CD14-positive monocyte (primary cell): ENCODE measurements at regions not wholly inside any gene's neighbourhood (a gene's known extent, or its start where the extent isn't known, plus 50 kb on each side); places are given as distances from the start of the nearest gene placed in this dataset.

Experiments
- DNase-seq, 3 donors: peaks; one replicate each; pipeline ENCODE4 v3.0.0-alpha.2; 2011 to 2022
- H2AFZ ChIP-seq: 2 replicates; pipeline ENCODE4 v1.6.0; 2012; ENCODE audit warnings: mild to moderate bottlenecking, low read depth, low read length, inconsistent platforms; ENCODE audit not compliant: insufficient read depth, poor library complexity, severe bottlenecking
- H3K27ac ChIP-seq, 2 donors: 1 replicate in 1 of 2; 2 replicates in 1 of 2; pipeline ENCODE4 v1.5.1; 2012 to 2013; ENCODE audit warnings: low read length in 2 of 2, control low read depth in 1 of 2, inconsistent platforms in 1 of 2, low read depth in 1 of 2, mild to moderate bottlenecking in 1 of 2
- H3K27me3 ChIP-seq, 2 donors: one replicate each; pipeline versions ENCODE4 v1.6.0 to v1.6.1; 2011 to 2013; ENCODE audit warnings: low read length in 2 of 2; ENCODE audit not compliant: control insufficient read depth in 2 of 2, insufficient read depth in 2 of 2
- H3K36me3 ChIP-seq, 2 donors: replicated peaks in 1 of 2; 1 replicate in 1 of 2; 2 replicates in 1 of 2; pipeline versions ENCODE4 v1.5.1 to v1.6.1; 2012 to 2013; ENCODE audit warnings: low read length in 2 of 2, control low read depth in 1 of 2, inconsistent platforms in 1 of 2, mild to moderate bottlenecking in 1 of 2; ENCODE audit not compliant: insufficient read depth in 2 of 2, control insufficient read depth in 1 of 2
- H3K4me1 ChIP-seq, 2 donors: 1 replicate in 1 of 2; 2 replicates in 1 of 2; pipeline versions ENCODE4 v1.5.1 to v1.6.1; 2012 to 2013; ENCODE audit warnings: low read length in 2 of 2, control low read depth in 1 of 2, inconsistent platforms in 1 of 2, mild to moderate bottlenecking in 1 of 2, moderate library complexity in 1 of 2; ENCODE audit not compliant: insufficient read depth in 2 of 2, control insufficient read depth in 1 of 2
- H3K4me2 ChIP-seq: replicated peaks from 2 replicates; pipeline ENCODE3; 2012; ENCODE audit warnings: low read length, moderate library complexity, mild to moderate bottlenecking; ENCODE audit not compliant: poor library complexity, severe bottlenecking; ENCODE audit errors: extremely low read depth
- H3K4me3 ChIP-seq, 3 experiments: fragments of 200-600 bp in 1 of 3; sonication (generic) in 1 of 3; replicated peaks in 1 of 3; 1 replicate in 2 of 3; 2 replicates in 1 of 3; pipeline ENCODE4 v1.5.1; 2011 to 2013; ENCODE audit warnings: low read length in 3 of 3, mild to moderate bottlenecking in 3 of 3, control low read depth in 2 of 3, low read depth in 2 of 3, inconsistent platforms in 1 of 3, moderate library complexity in 1 of 3
- H3K79me2 ChIP-seq: 2 replicates; pipeline ENCODE4 v1.6.0; 2012; ENCODE audit warnings: mild to moderate bottlenecking, control low read depth, inconsistent platforms, low read length, moderate library complexity; ENCODE audit not compliant: insufficient read depth
- H3K9ac ChIP-seq: 2 replicates; pipeline ENCODE4 v1.6.0; 2017; ENCODE audit warnings: low read length, mild to moderate bottlenecking; ENCODE audit not compliant: insufficient read depth, poor library complexity, severe bottlenecking
- H3K9me3 ChIP-seq, 2 donors: replicated peaks in 1 of 2; 1 replicate in 1 of 2; 2 replicates in 1 of 2; pipeline versions ENCODE4 v1.5.1 to v1.6.1; 2012 to 2013; ENCODE audit warnings: low read length in 2 of 2, control low read depth in 1 of 2; ENCODE audit not compliant: control insufficient read depth in 1 of 2, insufficient read depth in 1 of 2
- H4K20me1 ChIP-seq: 2 replicates; pipeline ENCODE4 v1.6.0; 2012; ENCODE audit warnings: mild to moderate bottlenecking, low read length, control low read depth, moderate library complexity; ENCODE audit not compliant: insufficient read depth
- H3K27ac Mint-ChIP-seq, 7 donors: one replicate each; pipeline ENCODE4 v1.8.0; 2020; ENCODE audit warnings: mild to moderate bottlenecking in 7 of 7, mixed read lengths in 7 of 7, moderate library complexity in 6 of 7, inconsistent platforms in 2 of 7
- H3K27me3 Mint-ChIP-seq, 3 donors: one replicate each; pipeline ENCODE4 v1.8.0; 2021 to 2022; ENCODE audit warnings: low read depth in 3 of 3, mild to moderate bottlenecking in 3 of 3, mixed read lengths in 3 of 3, moderate library complexity in 3 of 3, inconsistent platforms in 1 of 3
- H3K36me3 Mint-ChIP-seq, 2 donors: one replicate each; pipeline ENCODE4 v1.8.0; 2020; ENCODE audit warnings: mixed read lengths in 2 of 2, inconsistent platforms in 1 of 2, mild to moderate bottlenecking in 1 of 2
- H3K4me1 Mint-ChIP-seq: one replicate; pipeline ENCODE4 v1.8.0; 2020; ENCODE audit warnings: mild to moderate bottlenecking, mixed read lengths
- H3K4me3 Mint-ChIP-seq, 2 donors: one replicate each; pipeline ENCODE4 v1.8.0; 2020; ENCODE audit warnings: mild to moderate bottlenecking in 2 of 2, mixed read lengths in 2 of 2, moderate library complexity in 1 of 2
- H3K9me3 Mint-ChIP-seq, 7 donors: one replicate each; pipeline ENCODE4 v1.8.0; 2020 to 2022; ENCODE audit warnings: mixed read lengths in 7 of 7, mild to moderate bottlenecking in 6 of 7, moderate library complexity in 6 of 7, inconsistent platforms in 2 of 7
- WGBS: methylation state at CpG from one replicate; pipeline ENCODE4 v1.1.5; 2013; ENCODE audit warnings: missing lambda C conversion rate; ENCODE audit not compliant: insufficient coverage; 5-methylcytosine and 5-hydroxymethylcytosine counted together
- intact Hi-C, 2 donors: fragments of 100-400 bp; cut with micrococcal nuclease; formaldehyde crosslinking; loops; one replicate each; pipeline versions ENCODE4 v1.15.0 to v1.15.1; 2023
- TF ChIP-seq, protein P1 (sequence below): fragments of 200-600 bp; IDR thresholded peaks from one replicate; pipeline ENCODE4 v1.8.0; 2022; ENCODE audit warnings: antibody characterized with exemption, mild to moderate bottlenecking

DNA sequence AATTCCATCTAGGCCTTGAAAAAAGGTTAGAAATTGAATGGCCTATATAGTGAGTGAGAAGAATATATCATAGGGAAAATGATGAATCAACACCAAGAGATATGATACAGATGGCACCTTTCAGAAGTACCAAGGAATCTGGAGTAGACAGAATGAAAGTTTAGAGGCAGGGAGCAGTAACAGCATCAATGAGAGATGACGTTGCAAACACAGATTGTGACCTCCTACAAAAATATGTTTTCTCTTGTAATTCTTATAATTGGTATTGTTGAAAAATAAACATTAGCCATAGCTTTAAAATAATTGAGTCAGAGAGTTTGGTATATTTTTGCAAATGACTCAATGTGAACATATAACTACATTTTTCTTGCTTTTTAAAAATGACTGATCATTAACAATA is 1223.1 kb upstream of the GJE1 start:
- no peak overlapping the region for H2AFZ ChIP-seq
- H3K4me2 ChIP-seq, result no peak overlapping the region
- H3K36me3 ChIP-seq, result no peaks in the 10 kb centered on the region
- H4K20me1 ChIP-seq, result no peaks in the 10 kb centered on the region
- no peaks in the 10 kb centered on the region for H3K4me1 ChIP-seq
- no peak overlapping the region for H3K9ac ChIP-seq
- WGBS, result no CpG with 5 or more reads among the region's 1 CpG
- no peaks in the 10 kb centered on the region for H3K36me3 Mint-ChIP-seq
- TF ChIP-seq, protein P1, sequence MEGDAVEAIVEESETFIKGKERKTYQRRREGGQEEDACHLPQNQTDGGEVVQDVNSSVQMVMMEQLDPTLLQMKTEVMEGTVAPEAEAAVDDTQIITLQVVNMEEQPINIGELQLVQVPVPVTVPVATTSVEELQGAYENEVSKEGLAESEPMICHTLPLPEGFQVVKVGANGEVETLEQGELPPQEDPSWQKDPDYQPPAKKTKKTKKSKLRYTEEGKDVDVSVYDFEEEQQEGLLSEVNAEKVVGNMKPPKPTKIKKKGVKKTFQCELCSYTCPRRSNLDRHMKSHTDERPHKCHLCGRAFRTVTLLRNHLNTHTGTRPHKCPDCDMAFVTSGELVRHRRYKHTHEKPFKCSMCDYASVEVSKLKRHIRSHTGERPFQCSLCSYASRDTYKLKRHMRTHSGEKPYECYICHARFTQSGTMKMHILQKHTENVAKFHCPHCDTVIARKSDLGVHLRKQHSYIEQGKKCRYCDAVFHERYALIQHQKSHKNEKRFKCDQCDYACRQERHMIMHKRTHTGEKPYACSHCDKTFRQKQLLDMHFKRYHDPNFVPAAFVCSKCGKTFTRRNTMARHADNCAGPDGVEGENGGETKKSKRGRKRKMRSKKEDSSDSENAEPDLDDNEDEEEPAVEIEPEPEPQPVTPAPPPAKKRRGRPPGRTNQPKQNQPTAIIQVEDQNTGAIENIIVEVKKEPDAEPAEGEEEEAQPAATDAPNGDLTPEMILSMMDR, result no peak
- H3K79me2 ChIP-seq, result no peaks in the 10 kb centered on the region
- H3K4me1 Mint-ChIP-seq, result no peaks in the 10 kb centered on the region
- DNase-seq, result no peak
- intact Hi-C loops, result no loop called here
- no peak overlapping the region for H3K27ac ChIP-seq
- no peak overlapping the region for H3K4me3 Mint-ChIP-seq
- H3K4me3 ChIP-seq, result no peak overlapping the region
- peaks cover 6 to 18% of the 10 kb centered on the region in 2 donors for H3K9me3 ChIP-seq
- H3K27me3 Mint-ChIP-seq, result no peaks in the 10 kb centered on the region
- H3K27me3 ChIP-seq, result no peaks in the 10 kb centered on the region
- H3K9me3 Mint-ChIP-seq, result peaks cover 4 to 16% (median 8%) of the 10 kb centered on the region in 7 donors
- H3K27ac Mint-ChIP-seq, result no peak overlapping the region

DNA sequence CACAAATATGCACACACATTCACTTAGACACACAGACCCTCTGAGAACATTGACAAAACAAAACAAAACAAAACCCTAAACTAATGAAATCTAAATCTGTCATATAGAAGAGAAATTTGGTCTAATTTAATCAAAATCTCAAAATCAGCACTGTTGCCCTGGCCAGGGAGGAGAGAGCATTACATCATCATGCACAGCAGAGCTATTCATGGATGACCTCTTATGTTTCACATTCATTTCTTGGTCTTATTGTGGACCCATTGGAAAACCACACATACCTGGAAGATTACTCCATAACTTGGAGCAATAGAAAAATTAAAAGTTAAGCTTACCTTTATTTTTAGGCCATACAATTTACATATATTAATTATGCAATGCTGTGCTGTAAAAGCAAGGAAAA is 1223.6 kb upstream of the GJE1 start:
- Mint-ChIP-seq H3K4me3 (no peak overlapping the region), H3K36me3 (no peaks in the 10 kb centered on the region), H3K27me3 (no peaks in the 10 kb centered on the region), H3K4me1 (no peaks in the 10 kb centered on the region), H3K27ac (no peak overlapping the region), H3K9me3 (peaks cover 4 to 16% (median 8%) of the 10 kb centered on the region in 7 donors)
- DNase-seq, result no peak
- peaks cover 6 to 18% of the 10 kb centered on the region in 2 donors for H3K9me3 ChIP-seq
- H3K27me3 ChIP-seq, result no peaks in the 10 kb centered on the region
- no peak overlapping the region for H2AFZ ChIP-seq
- no peak overlapping the region for H3K27ac ChIP-seq
- H3K4me1 ChIP-seq, result no peaks in the 10 kb centered on the region
- H3K4me2 ChIP-seq, result no peak overlapping the region
- H3K79me2 ChIP-seq, result no peaks in the 10 kb centered on the region
- H3K4me3 ChIP-seq, result no peak overlapping the region
- H4K20me1 ChIP-seq, result no peaks in the 10 kb centered on the region
- no peak overlapping the region for H3K9ac ChIP-seq
- TF ChIP-seq, protein P1, result no peak
- H3K36me3 ChIP-seq, result no peaks in the 10 kb centered on the region
- intact Hi-C loops, result no loop called here
